Stimulated activated CD4-positive, alpha-beta T cell treated with anti-CD3 and anti-CD28 coated beads, Interleukin-12 subunit alpha, Interleukin-12 subunit beta, amount 100 ng/mL, for 24 hours (primary cell): ENCODE measurements at regions not wholly inside any gene's neighbourhood (a gene's known extent, or its start where the extent isn't known, plus 50 kb on each side); places are given as distances from the start of the nearest gene placed in this dataset.
"Not testable (repeated sequence)": the region's sequence is repeated elsewhere in the genome, so short reads cannot be mapped to it uniquely, and the experiment has no call there.

ENCODE experiments used
- DNase-seq, 2 experiments: peaks; one replicate each; pipeline ENCODE4 v3.0.0-alpha.2; 2020; ENCODE audit warnings: low read depth in 2 of 2

DNA sequence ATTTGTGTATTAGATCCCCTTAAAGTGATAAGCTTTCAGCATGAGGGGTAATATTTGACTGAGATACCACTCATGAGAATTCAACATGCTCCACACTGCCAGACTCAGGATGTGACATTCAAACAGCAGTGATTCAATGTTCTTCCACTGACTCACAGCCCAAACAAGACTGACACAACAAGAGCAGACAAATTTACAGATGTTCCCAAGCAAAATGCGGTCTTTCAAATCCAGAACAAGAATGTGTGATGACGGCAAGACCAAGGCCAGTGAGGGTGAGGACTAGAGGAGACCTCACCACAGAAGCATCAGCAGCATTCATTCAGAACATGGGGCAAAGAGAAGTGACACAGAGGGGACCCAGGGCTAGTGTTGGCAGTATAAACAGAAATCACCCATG lies 99.3 kb upstream of the GRIA3 start:
- no peak for DNase-seq

- no peak for DNase-seq
These were observed 98.7 kb upstream of the GRIA3 start for GRCh38 chrX:123085311-123085940.

DNA sequence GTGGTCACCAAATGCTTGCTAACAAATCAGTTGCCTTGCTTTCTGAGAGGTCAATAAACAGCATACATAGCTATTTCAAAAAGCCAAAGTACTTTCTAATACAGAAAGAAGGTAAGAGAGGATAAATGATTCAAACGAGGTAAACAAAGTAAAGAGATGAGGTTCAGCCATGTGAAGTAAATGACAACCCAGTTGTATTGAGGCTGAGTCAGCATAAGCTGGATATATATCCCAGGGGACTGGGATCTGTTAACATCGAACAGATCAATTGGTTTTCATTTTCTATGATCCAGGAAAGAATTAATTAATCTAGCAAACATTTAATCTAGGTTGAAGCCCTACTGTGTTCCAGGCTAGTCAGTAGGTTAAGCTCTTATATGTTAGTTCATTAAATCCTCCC lies 97.3 kb upstream of the GRIA3 start:
- DNase-seq: no peak

- no peak for DNase-seq
These were observed 96.8 kb upstream of the GRIA3 start for GRCh38 chrX:123087326-123087725.

- DNase-seq: no peak
These were observed 95.7 kb upstream of the GRIA3 start for GRCh38 chrX:123088331-123088730.

DNA sequence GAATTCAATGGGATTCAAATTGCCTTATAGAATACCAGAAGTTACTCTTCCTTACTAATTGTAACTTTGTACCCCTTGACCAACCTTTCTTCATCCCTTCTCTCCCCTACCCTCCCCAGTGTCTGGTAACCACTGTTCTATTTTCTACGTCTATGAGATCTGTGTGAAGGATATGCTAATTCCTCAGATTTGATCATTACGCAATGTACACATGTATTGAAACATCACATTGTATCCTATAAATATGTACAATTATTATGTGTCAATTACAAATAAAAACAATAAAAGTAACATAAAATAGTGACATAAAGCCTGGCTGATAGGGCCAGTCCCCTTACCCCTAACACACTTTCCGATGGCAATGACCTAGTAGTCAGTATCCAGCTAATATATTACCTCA lies 95.1 kb upstream of the GRIA3 start:
- no peak for DNase-seq

DNA sequence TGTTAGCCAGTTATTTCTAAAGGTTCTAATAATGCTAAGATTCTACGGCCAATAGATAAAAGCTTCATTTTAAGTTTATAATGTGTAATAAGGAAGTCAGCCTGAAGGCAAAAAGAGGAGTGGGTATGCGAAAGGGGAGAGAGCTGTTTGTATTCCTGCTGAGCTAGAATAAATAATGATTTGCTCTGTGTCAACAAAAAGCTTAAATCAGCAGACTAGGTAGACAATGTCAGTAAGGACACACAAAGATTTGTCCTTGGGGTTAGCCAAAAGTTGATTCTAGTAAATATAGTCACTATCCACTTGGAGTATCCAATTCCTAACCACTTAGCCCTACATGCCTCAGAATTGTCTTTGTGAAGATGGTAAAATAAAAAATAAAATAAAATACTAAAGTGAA lies 90.3 kb upstream of the GRIA3 start:
- DNase-seq: no peak

DNA sequence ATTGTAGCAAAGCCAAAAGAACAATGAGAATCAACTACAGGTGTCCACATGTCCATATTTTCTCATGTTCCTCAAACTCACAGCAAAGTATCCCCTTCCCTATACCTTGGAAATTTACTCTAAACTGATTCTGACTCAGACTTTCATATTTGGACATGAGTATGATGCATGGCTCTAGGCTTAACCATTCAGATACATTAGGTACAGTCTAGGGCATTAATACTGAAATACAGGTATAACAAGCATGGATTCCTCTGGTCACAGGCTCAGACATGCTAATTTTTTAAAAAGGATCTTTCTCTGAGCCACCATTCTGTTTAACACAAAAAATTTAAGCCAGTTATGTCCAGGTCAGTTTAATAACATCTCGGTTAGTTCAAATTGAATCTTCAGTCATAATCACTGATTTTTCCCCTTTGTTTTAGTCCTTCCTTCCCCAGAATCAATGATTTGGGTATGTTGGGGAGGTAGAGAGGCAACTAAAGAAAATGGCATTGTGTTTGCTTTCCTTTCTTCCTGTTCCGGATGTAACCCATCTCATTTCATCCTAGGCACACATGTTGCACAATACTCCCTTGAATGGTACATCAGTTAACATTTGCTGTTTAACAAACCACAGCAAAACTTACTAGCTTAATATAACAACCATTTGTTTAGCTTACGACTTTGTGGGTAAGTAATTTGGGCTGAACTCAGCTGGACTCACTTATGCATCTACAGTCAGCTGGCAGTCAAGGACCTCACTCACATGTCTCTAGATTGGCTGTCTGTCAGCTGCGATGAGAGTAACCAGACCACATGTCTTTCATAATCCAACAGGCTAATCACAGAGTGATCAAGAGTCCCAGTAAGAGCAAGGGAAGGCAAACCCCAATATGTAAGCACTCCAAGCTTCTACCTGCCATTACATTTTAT lies 75.3 kb upstream of the GRIA3 start:
- DNase-seq: no peak

- DNase-seq: no peak
These were observed 62.8 kb upstream of the GRIA3 start for GRCh38 chrX:123121241-123121640.

DNA sequence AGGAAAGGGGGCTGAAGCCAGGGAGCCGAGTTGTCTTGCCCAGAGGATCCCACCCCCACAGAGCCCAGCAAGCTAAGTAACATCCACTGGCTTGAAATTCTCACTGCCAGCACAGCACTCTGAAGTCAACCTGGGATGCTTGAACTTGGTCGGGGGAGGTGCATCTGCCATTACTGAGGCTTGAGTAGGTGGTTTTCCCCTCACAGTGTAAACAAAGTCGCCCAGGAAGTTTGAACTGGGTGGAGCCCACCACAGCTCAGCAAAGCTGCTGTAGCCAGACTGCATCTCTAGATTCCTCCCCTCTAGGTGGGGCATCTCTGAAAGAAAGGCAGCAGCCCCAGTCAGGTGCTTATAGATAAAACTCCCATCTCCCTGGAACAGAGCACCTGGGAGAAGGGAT lies 54.3 kb upstream of the GRIA3 start:
- not testable (repeated sequence) for DNase-seq
